OCI-LY7 (cell line): ENCODE measurements at regions not wholly inside any gene's neighbourhood (a gene's known extent, or its start where the extent isn't known, plus 50 kb on each side); places are given as distances from the start of the nearest gene placed in this dataset.

Source experiments
- CTCF ChIP-seq: fragments of 200-600 bp; sonication (generic); conservative IDR thresholded peaks from 2 replicates; pipeline ENCODE4 v1.5.1; 2014; ENCODE audit warnings: mild to moderate bottlenecking, antibody characterized with exemption, low read length, moderate library complexity, mixed read lengths
- EZH2phosphoT487 ChIP-seq: fragments of 200-600 bp; sonication (generic); IDR thresholded peaks from 2 replicates; pipeline ENCODE4 v1.6.1; 2018; ENCODE audit warnings: low read depth, borderline replicate concordance, mild to moderate bottlenecking, mixed run types, antibody characterized with exemption, low read length, moderate library complexity, mixed read lengths

GRCh38 chr7:110373416-110373815 lies 717.5 kb upstream of the LRRN3 start:
- TF ChIP-seq CTCF: no peak
- no peak for TF ChIP-seq EZH2phosphoT487
